ENCODE measurements at regions not wholly inside any gene's neighbourhood (a gene's known extent, or its start where the extent isn't known, plus 50 kb on each side); places are given as distances from the start of the nearest gene placed in this dataset.

DNA sequence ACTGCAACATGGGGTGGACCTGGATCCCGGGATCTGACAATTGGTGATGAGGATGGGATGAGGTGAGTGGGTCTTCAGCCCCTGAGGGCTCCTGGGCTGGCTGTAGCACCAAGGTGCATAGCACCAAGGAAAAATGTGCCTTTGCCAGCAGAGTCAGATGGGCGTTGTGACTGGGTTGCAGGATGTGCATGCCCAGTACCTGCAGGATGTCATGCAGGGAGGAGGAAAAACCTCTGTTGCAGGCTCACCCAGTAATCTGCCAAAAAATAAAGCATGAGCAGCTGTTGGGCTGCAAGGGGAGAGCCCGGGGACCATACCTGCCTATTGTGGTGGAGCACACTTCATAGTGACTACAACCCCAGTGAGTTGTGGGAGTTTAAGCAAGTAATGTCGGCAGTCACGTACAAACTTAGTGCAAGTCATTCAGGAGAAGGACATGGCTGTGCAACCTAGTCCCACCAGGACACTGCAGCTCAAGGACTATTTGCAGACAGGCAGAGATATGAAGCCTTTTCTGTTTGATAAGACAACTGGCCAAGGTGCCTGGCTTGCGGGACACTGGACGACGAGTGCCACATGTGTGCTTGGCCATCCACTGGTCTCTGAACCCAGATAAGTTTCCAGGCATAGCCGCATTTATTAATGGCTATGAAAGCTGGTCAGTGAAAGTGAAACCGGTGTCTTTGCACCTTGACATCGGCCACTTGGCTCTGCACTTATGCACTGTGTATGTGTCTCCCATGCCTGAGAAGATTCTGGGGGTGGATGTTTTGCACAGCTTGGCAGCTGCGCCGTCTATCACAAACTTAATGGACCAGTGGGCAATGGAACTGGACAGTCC is 499.8 kb downstream of the KCNJ2 start:
- H3K27ac ChIP-seq, result no peak overlapping the region
- no peaks in the 10 kb centered on the region for H3K36me3 ChIP-seq
- no peaks in the 10 kb centered on the region for H3K27me3 ChIP-seq
- no peaks in the 10 kb centered on the region for H3K4me1 ChIP-seq
- TF ChIP-seq, protein P1, sequence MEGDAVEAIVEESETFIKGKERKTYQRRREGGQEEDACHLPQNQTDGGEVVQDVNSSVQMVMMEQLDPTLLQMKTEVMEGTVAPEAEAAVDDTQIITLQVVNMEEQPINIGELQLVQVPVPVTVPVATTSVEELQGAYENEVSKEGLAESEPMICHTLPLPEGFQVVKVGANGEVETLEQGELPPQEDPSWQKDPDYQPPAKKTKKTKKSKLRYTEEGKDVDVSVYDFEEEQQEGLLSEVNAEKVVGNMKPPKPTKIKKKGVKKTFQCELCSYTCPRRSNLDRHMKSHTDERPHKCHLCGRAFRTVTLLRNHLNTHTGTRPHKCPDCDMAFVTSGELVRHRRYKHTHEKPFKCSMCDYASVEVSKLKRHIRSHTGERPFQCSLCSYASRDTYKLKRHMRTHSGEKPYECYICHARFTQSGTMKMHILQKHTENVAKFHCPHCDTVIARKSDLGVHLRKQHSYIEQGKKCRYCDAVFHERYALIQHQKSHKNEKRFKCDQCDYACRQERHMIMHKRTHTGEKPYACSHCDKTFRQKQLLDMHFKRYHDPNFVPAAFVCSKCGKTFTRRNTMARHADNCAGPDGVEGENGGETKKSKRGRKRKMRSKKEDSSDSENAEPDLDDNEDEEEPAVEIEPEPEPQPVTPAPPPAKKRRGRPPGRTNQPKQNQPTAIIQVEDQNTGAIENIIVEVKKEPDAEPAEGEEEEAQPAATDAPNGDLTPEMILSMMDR (IDR thresholded peaks at IDR 0.05), result no peak
- H3K4me3 ChIP-seq, result no peak overlapping the region
- intact Hi-C loops (cut with DNase I; ENCODE audit: low total_unique reads), result no loop called here
- H3K9me3 ChIP-seq, result no peaks in the 10 kb centered on the region
- no peak for DNase-seq

DNA sequence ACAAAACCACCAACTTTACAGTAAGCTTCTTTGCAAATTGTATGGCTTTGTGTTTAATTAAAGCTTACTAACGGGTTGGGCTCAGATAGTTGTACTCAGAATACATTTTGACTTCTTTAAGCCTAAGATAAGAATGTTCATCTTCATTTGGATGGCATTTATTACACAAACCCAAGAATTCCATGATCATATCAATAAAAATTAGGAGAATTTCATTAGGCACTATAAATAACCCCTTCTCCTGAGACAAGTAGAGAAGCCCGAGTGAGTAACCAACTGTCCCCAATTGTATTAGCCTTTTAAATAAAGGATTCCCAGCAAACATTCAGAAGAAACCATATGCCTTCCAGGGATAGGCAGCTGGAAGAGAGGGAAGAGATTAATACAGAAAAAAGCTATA is 504.7 kb downstream of the KCNJ2 start:
- no peak overlapping the region for H3K27ac ChIP-seq
- H3K4me3 ChIP-seq, result no peak overlapping the region
- H3K9me3 ChIP-seq, result no peaks in the 10 kb centered on the region
- H3K4me1 ChIP-seq, result no peaks in the 10 kb centered on the region
- no peaks in the 10 kb centered on the region for H3K36me3 ChIP-seq
- TF ChIP-seq, protein P1 (IDR thresholded peaks at IDR 0.05), result no peak
- no peaks in the 10 kb centered on the region for H3K27me3 ChIP-seq
- DNase-seq, result no peak
- intact Hi-C loops (cut with DNase I; ENCODE audit: low total_unique reads), result no loop called here

DNA sequence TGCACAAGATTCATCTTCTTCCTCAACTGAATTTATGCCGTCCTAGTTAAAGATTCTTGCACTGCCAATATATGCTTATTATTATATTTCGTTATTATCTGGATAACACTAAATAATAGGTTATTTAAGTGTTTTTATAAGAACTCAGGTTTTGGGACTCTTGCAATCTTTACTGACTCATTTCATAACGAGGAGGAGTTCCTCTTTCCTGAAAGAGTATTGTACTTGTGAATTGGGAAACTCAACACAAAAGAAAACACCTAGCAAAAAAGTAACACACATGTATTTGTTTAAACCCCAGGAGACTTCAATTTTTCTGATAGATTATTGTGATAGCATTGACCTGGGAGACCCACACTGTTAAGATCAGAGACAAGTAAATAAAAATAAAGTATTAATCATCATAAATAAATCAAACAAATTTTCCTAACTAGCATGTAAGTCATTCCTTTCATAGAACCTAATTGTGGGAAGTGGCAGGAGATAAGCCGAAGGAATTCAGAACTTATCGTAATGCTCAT is 505.8 kb downstream of the KCNJ2 start:
- no peaks in the 10 kb centered on the region for H3K4me1 ChIP-seq
- H3K4me3 ChIP-seq, result no peak overlapping the region
- no peaks in the 10 kb centered on the region for H3K36me3 ChIP-seq
- no peaks in the 10 kb centered on the region for H3K27me3 ChIP-seq
- intact Hi-C loops (cut with DNase I; ENCODE audit: low total_unique reads), result no loop called here
- H3K9me3 ChIP-seq, result no peaks in the 10 kb centered on the region
- DNase-seq, result no peak
- H3K27ac ChIP-seq, result no peak overlapping the region
- TF ChIP-seq, protein P1 (IDR thresholded peaks at IDR 0.05), result no peak

DNA sequence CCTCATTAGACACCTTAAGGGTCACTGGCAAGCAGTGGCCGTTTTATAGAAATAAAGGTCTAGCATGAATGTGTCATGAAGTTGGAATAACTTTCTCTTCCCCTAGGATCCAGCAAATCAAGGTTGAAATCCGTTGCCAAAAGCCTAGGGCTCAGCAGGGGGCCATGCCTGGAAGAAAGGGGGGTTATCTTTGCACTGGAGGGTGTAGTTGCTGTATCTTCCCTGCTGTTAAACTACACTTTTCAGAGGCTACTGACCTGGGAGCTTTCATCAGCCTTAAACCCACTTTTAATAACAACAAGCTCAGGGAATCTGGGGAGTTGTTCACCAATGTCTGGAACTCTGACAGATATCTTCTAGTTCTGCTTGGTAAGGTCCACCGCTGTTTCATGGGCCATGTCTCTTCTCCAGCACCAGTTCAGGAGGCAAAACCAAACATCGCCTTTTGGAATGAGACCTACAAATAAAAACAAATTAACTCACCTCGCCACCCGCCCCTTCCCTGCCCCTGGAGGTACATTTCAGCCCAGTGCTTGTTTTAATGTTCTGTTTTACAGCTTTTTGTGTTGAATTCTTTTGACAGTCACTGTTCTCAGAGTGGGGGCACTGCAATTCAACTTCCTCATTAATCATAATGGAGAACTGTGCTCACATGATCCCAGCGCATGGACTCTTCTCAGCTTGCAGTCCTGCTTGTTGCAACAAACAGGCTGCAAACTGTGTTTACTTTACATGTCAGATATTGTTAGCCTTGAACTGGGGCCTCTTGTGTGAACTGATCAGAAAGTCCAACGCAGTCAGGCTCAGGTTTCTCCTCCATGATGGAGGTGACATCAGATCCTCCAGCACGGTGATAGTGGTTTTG is 508.7 kb downstream of the KCNJ2 start:
- H3K9me3 ChIP-seq, result no peaks in the 10 kb centered on the region
- H3K4me1 ChIP-seq, result no peaks in the 10 kb centered on the region
- TF ChIP-seq, protein P1 (IDR thresholded peaks at IDR 0.05), result no peak
- H3K36me3 ChIP-seq, result no peaks in the 10 kb centered on the region
- no peak overlapping the region for H3K4me3 ChIP-seq
- H3K27me3 ChIP-seq, result no peaks in the 10 kb centered on the region
- no peak overlapping the region for H3K27ac ChIP-seq
- intact Hi-C loops (cut with DNase I; ENCODE audit: low total_unique reads), result no loop called here
- DNase-seq, result no peak

DNA sequence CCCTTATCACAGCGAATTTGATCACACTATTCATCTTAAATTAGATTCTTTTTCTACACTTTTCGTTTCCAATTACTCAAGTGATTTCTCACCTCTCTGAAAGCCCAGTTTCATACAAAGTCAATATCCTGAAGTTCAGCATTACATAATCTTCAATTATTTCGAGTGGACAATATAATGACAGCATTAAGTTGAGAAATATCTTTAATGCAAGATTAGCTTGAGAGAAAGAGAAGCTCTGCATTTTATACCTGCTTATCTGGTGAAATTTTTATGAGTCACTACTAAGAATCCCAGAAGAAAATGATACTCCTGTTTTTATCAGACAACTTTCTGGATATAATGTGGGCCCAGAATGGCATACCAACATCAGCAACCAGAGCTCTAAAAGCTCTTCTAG is 509.6 kb downstream of the KCNJ2 start:
- Histone ChIP-seq H3K4me3 (no peak overlapping the region), H3K9me3 (no peaks in the 10 kb centered on the region), H3K27me3 (no peaks in the 10 kb centered on the region), H3K36me3 (no peaks in the 10 kb centered on the region), H3K4me1 (no peaks in the 10 kb centered on the region), H3K27ac (no peak overlapping the region)
- TF ChIP-seq, protein P1 (IDR thresholded peaks at IDR 0.05), result no peak
- DNase-seq, result no peak
- intact Hi-C loops (cut with DNase I; ENCODE audit: low total_unique reads), result no loop called here

Measured in tibial artery (tissue), 4 donors.